ENCODE measurements at regions not wholly inside any gene's neighbourhood (a gene's known extent, or its start where the extent isn't known, plus 50 kb on each side); places are given as distances from the start of the nearest gene placed in this dataset.

GRCh38 chr4:125459531-125459930 is 144.8 kb downstream of the FAT4 start:
- no peak for TF ChIP-seq POLR2A (IDR thresholded peaks at IDR 0.05; ENCODE audit: low read depth, low read length)
- no peak for TF ChIP-seq TAF1 (IDR thresholded peaks at IDR 0.05; ENCODE audit: low read depth, low read length)
- TF ChIP-seq PAX5 (IDR thresholded peaks at IDR 0.05; ENCODE audit: insufficient read depth, low read length, severe bottlenecking): no peak
- no peak for TF ChIP-seq POU2F2 (IDR thresholded peaks at IDR 0.05; ENCODE audit: low read depth, low read length)
- TF ChIP-seq POLR2AphosphoS5 (IDR thresholded peaks at IDR 0.05; ENCODE audit: low read depth, low read length): no peak
- no peak for DNase-seq (ENCODE audit: insufficient read length, low spot score)
- no peak for FAIRE-seq

- FAIRE-seq: no peak
- DNase-seq (ENCODE audit: insufficient read length, low spot score): no peak
- TF ChIP-seq SPI1 (IDR thresholded peaks at IDR 0.05; ENCODE audit: low read depth, low read length) (no peak), TAF1 (IDR thresholded peaks at IDR 0.05; ENCODE audit: low read depth, low read length) (no peak), POU2F2 (IDR thresholded peaks at IDR 0.05; ENCODE audit: low read depth, low read length) (no peak), POLR2AphosphoS5 (IDR thresholded peaks at IDR 0.05; ENCODE audit: low read depth, low read length) (no peak)
Observed at GRCh38 chr4:125461676-125462363, 147.1 kb downstream of the FAT4 start.

- no peak for DNase-seq (ENCODE audit: insufficient read length, low spot score)
- no peak for FAIRE-seq
Observed at GRCh38 chr4:125464146-125464545, 149.4 kb downstream of the FAT4 start.

GRCh38 chr4:125481334-125482045 is 166.7 kb downstream of the FAT4 start:
- TF ChIP-seq POU2F2 (IDR thresholded peaks at IDR 0.05; ENCODE audit: low read depth, low read length): no peak
- no peak for TF ChIP-seq POLR2A (IDR thresholded peaks at IDR 0.05; ENCODE audit: low read depth, low read length)
- no peak for TF ChIP-seq PAX5 (IDR thresholded peaks at IDR 0.05; ENCODE audit: insufficient read depth, low read length, severe bottlenecking)
- no peak for TF ChIP-seq POLR2AphosphoS5 (IDR thresholded peaks at IDR 0.05; ENCODE audit: low read depth, low read length)
- TF ChIP-seq TAF1 (IDR thresholded peaks at IDR 0.05; ENCODE audit: low read depth, low read length): no peak
- TF ChIP-seq SPI1 (IDR thresholded peaks at IDR 0.05; ENCODE audit: low read depth, low read length): no peak
- DNase-seq (ENCODE audit: insufficient read length, low spot score) (no peak), FAIRE-seq (no peak)

More at GRCh38 chr4:125464146-125464545, 149.4 kb downstream of the FAT4 start:
- TF ChIP-seq SPI1 (IDR thresholded peaks at IDR 0.05; ENCODE audit: low read depth, low read length) (no peak), PAX5 (IDR thresholded peaks at IDR 0.05; ENCODE audit: insufficient read depth, low read length, severe bottlenecking) (no peak), POU2F2 (IDR thresholded peaks at IDR 0.05; ENCODE audit: low read depth, low read length) (no peak), TAF1 (IDR thresholded peaks at IDR 0.05; ENCODE audit: low read depth, low read length) (no peak), POLR2AphosphoS5 (IDR thresholded peaks at IDR 0.05; ENCODE audit: low read depth, low read length) (no peak), POLR2A (IDR thresholded peaks at IDR 0.05; ENCODE audit: low read depth, low read length) (no peak)

- no peak for FAIRE-seq
- DNase-seq (ENCODE audit: insufficient read length, low spot score): no peak
Observed at GRCh38 chr4:125482822-125483221, 168.1 kb downstream of the FAT4 start.

GRCh38 chr4:125483278-125483677 is 168.5 kb downstream of the FAT4 start:
- DNase-seq (ENCODE audit: insufficient read length, low spot score): no peak
- no peak for TF ChIP-seq POU2F2 (IDR thresholded peaks at IDR 0.05; ENCODE audit: low read depth, low read length)
- no peak for TF ChIP-seq POLR2AphosphoS5 (IDR thresholded peaks at IDR 0.05; ENCODE audit: low read depth, low read length)
- TF ChIP-seq PAX5 (IDR thresholded peaks at IDR 0.05; ENCODE audit: insufficient read depth, low read length, severe bottlenecking): no peak
- no peak for TF ChIP-seq SPI1 (IDR thresholded peaks at IDR 0.05; ENCODE audit: low read depth, low read length)
- no peak for TF ChIP-seq TAF1 (IDR thresholded peaks at IDR 0.05; ENCODE audit: low read depth, low read length)
- TF ChIP-seq POLR2A (IDR thresholded peaks at IDR 0.05; ENCODE audit: low read depth, low read length): no peak
- no peak for FAIRE-seq

More at GRCh38 chr4:125482822-125483221, 168.1 kb downstream of the FAT4 start:
- TF ChIP-seq POLR2A (IDR thresholded peaks at IDR 0.05; ENCODE audit: low read depth, low read length) (no peak), TAF1 (IDR thresholded peaks at IDR 0.05; ENCODE audit: low read depth, low read length) (no peak), POLR2AphosphoS5 (IDR thresholded peaks at IDR 0.05; ENCODE audit: low read depth, low read length) (no peak), SPI1 (IDR thresholded peaks at IDR 0.05; ENCODE audit: low read depth, low read length) (no peak), POU2F2 (IDR thresholded peaks at IDR 0.05; ENCODE audit: low read depth, low read length) (no peak), PAX5 (IDR thresholded peaks at IDR 0.05; ENCODE audit: insufficient read depth, low read length, severe bottlenecking) (no peak)

- FAIRE-seq: no peak
- no peak for DNase-seq (ENCODE audit: insufficient read length, low spot score)
- TF ChIP-seq POLR2A (IDR thresholded peaks at IDR 0.05; ENCODE audit: low read depth, low read length): no peak
- TF ChIP-seq TAF1 (IDR thresholded peaks at IDR 0.05; ENCODE audit: low read depth, low read length): no peak
- no peak for TF ChIP-seq SPI1 (IDR thresholded peaks at IDR 0.05; ENCODE audit: low read depth, low read length)
- TF ChIP-seq POLR2AphosphoS5 (IDR thresholded peaks at IDR 0.05; ENCODE audit: low read depth, low read length): no peak
- no peak for TF ChIP-seq PAX5 (IDR thresholded peaks at IDR 0.05; ENCODE audit: insufficient read depth, low read length, severe bottlenecking)
- no peak for TF ChIP-seq POU2F2 (IDR thresholded peaks at IDR 0.05; ENCODE audit: low read depth, low read length)
Observed at GRCh38 chr4:125484912-125485311, 170.2 kb downstream of the FAT4 start.

- FAIRE-seq (no peak), DNase-seq (ENCODE audit: insufficient read length, low spot score) (no peak)
- TF ChIP-seq POLR2AphosphoS5 (IDR thresholded peaks at IDR 0.05; ENCODE audit: low read depth, low read length): no peak
- no peak for TF ChIP-seq SPI1 (IDR thresholded peaks at IDR 0.05; ENCODE audit: low read depth, low read length)
- TF ChIP-seq TAF1 (IDR thresholded peaks at IDR 0.05; ENCODE audit: low read depth, low read length): no peak
- TF ChIP-seq POLR2A (IDR thresholded peaks at IDR 0.05; ENCODE audit: low read depth, low read length): no peak
- no peak for TF ChIP-seq PAX5 (IDR thresholded peaks at IDR 0.05; ENCODE audit: insufficient read depth, low read length, severe bottlenecking)
- TF ChIP-seq POU2F2 (IDR thresholded peaks at IDR 0.05; ENCODE audit: low read depth, low read length): no peak
Observed at GRCh38 chr4:125486351-125486750, 171.6 kb downstream of the FAT4 start.

GRCh38 chr4:125489952-125490690 is 175.4 kb downstream of the FAT4 start:
- no peak for FAIRE-seq
- TF ChIP-seq PAX5 (IDR thresholded peaks at IDR 0.05; ENCODE audit: insufficient read depth, low read length, severe bottlenecking) (no peak), POLR2AphosphoS5 (IDR thresholded peaks at IDR 0.05; ENCODE audit: low read depth, low read length) (no peak), SPI1 (IDR thresholded peaks at IDR 0.05; ENCODE audit: low read depth, low read length) (peak; percentile 51; the same call in 1 of the 2 replicates)

More at GRCh38 chr4:125489952-125490690, 175.4 kb downstream of the FAT4 start:
- no peak for DNase-seq (ENCODE audit: insufficient read length, low spot score)
